Astrocyte of the spinal cord (primary cell): ENCODE measurements at regions not wholly inside any gene's neighbourhood (a gene's known extent, or its start where the extent isn't known, plus 50 kb on each side); places are given as distances from the start of the nearest gene placed in this dataset.
A peak's percentile ranks its signal among the peaks of the same experiment; 100 is the strongest.

ENCODE experiments used
- DNase-seq: peaks from one replicate; pipeline ENCODE4 v3.0.0; 2011; ENCODE audit warnings: low read depth, low spot score
- H3K4me3 ChIP-seq: 2 replicates; pipeline ENCODE4 v1.5.1; 2011; ENCODE audit warnings: low read depth, mild to moderate bottlenecking, low read length, moderate library complexity
- CTCF ChIP-seq: IDR thresholded peaks from 2 replicates; pipeline ENCODE4 v1.5.1; 2012; ENCODE audit warnings: low read depth, mild to moderate bottlenecking, low read length, inconsistent platforms
- in situ Hi-C: cut with HindIII; loops from 2 replicates; pipeline ENCODE4 v1.10.0; 2017; ENCODE audit warnings: low sequenced_read_pairs

- TF ChIP-seq CTCF = no peak
- DNase-seq = no peak
- no peak overlapping the region for H3K4me3 ChIP-seq
- in situ Hi-C loops = no loop called here
These were observed 245.4 kb downstream of the EFCAB11 start for GRCh38 chr14:89708982-89709625.

- TF ChIP-seq CTCF = no peak
- no peak overlapping the region for H3K4me3 ChIP-seq
- no peak for DNase-seq
- in situ Hi-C loops = no loop called here
These were observed 247.4 kb downstream of the EFCAB11 start for GRCh38 chr14:89707086-89707485.

GRCh38 chr14:89702876-89703200 lies 251.7 kb downstream of the EFCAB11 start:
- DNase-seq = no peak
- TF ChIP-seq CTCF = no peak
- no peak overlapping the region for H3K4me3 ChIP-seq
- in situ Hi-C loops = no loop called here

- no peak for TF ChIP-seq CTCF
- peak; percentile 54 for DNase-seq
- H3K4me3 ChIP-seq = peak overlapping the region; percentile 63
- in situ Hi-C loops = no loop called here
These were observed 252.3 kb downstream of the EFCAB11 start for GRCh38 chr14:89702073-89702875.

GRCh38 chr14:89701211-89702043 lies 253.1 kb downstream of the EFCAB11 start:
- H3K4me3 ChIP-seq = peak overlapping the region; percentile 63
- DNase-seq = peak; percentile 70
- in situ Hi-C loops = no loop called here
- TF ChIP-seq CTCF = no peak

GRCh38 chr14:89700801-89701200 lies 253.7 kb downstream of the EFCAB11 start:
- in situ Hi-C loops = no loop called here
- peak overlapping the region; percentile 63 for H3K4me3 ChIP-seq
- TF ChIP-seq CTCF = no peak
- peak; percentile 9 for DNase-seq
